Testis (tissue), 2 donors: ENCODE measurements at regions not wholly inside any gene's neighbourhood (a gene's known extent, or its start where the extent isn't known, plus 50 kb on each side); places are given as distances from the start of the nearest gene placed in this dataset.

Experiments used
- DNase-seq: peaks from one replicate; pipeline ENCODE4 v3.0.0-alpha.2; 2019
- H3K27ac ChIP-seq, 2 donors: fragments of 200-600 bp; sonication (generic); one replicate each; pipeline ENCODE4 v1.5.1; 2019
- H3K27me3 ChIP-seq: fragments of 200-600 bp; sonication (generic); one replicate; pipeline ENCODE4 v1.5.1; 2019
- H3K36me3 ChIP-seq: fragments of 200-600 bp; sonication (generic); one replicate; pipeline ENCODE4 v1.5.1; 2017; ENCODE audit warnings: low read depth; ENCODE audit errors: missing control alignments
- H3K4me1 ChIP-seq: fragments of 200-600 bp; sonication (generic); one replicate; pipeline ENCODE4 v1.5.1; 2019
- H3K4me3 ChIP-seq, 2 donors: fragments of 200-600 bp; sonication (generic); one replicate each; pipeline ENCODE4 v1.5.1; 2017 to 2019
- H3K9me3 ChIP-seq: fragments of 200-600 bp; sonication (generic); one replicate; pipeline ENCODE4 v1.5.1; 2017
- POLR2A ChIP-seq: fragments of 450-650 bp; IDR thresholded peaks from one replicate; pipeline ENCODE4 v1.6.1; 2017; ENCODE audit warnings: antibody characterized with exemption, mild to moderate bottlenecking, moderate library complexity
- WGBS, 2 donors: methylation state at CpG; one replicate each; pipeline ENCODE4 v1.1.5; 2018; 5-methylcytosine and 5-hydroxymethylcytosine counted together
- intact Hi-C: fragments of 100-400 bp; cut with DNase I; formaldehyde crosslinking; loops from one replicate; pipeline ENCODE4 v1.15.1; 2023; ENCODE audit warnings: low total_unique reads
- TF ChIP-seq, protein P1 (sequence below), 3 experiments: fragments of 450-650 bp in 2 of 3; fragments of 200-600 bp in 1 of 3; sonication (generic) in 1 of 3; IDR thresholded peaks; one replicate each; pipeline ENCODE4 v1.5.1; 2016 to 2019; ENCODE audit warnings: antibody characterized with exemption in 3 of 3, mild to moderate bottlenecking in 2 of 3, moderate library complexity in 1 of 3

DNA sequence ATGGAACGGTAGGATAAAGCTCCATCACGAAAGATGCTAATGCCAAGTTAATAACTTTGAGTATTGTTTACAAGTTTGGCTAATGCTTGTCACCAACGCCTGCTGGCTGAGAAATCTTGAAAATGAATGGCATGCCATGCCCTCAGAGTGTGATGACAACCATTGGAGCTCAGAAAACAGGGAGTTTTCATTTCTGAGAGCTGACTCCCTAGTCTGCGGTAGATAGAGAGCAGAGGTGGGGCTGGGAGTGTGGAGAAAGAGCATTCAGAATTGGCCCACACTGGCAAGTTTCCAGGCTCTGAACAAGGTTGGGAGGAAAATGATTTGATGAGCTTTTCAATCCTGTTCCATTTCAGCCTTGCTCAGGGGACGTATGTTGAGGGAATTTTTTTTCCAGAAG lies 183.9 kb downstream of the CPEB2 start:
- no peak for DNase-seq
- Histone ChIP-seq H3K4me1 (peaks cover 8% of the 10 kb centered on the region), H3K27me3 (no peaks in the 10 kb centered on the region), H3K27ac (no peak overlapping the region), H3K36me3 (no peaks in the 10 kb centered on the region), H3K4me3 (no peak overlapping the region), H3K9me3 (no peaks in the 10 kb centered on the region)
- intact Hi-C loops = no loop called here
- TF ChIP-seq, protein P1, sequence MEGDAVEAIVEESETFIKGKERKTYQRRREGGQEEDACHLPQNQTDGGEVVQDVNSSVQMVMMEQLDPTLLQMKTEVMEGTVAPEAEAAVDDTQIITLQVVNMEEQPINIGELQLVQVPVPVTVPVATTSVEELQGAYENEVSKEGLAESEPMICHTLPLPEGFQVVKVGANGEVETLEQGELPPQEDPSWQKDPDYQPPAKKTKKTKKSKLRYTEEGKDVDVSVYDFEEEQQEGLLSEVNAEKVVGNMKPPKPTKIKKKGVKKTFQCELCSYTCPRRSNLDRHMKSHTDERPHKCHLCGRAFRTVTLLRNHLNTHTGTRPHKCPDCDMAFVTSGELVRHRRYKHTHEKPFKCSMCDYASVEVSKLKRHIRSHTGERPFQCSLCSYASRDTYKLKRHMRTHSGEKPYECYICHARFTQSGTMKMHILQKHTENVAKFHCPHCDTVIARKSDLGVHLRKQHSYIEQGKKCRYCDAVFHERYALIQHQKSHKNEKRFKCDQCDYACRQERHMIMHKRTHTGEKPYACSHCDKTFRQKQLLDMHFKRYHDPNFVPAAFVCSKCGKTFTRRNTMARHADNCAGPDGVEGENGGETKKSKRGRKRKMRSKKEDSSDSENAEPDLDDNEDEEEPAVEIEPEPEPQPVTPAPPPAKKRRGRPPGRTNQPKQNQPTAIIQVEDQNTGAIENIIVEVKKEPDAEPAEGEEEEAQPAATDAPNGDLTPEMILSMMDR (IDR thresholded peaks at IDR 0.05) = no peak
- no peak for TF ChIP-seq POLR2A
- 57 to 66% methylated on average over 5 of the region's 5 CpGs for WGBS, 2 donors

- no peaks in the 10 kb centered on the region for H3K27me3 ChIP-seq
- H3K4me3 ChIP-seq = no peak overlapping the region
- DNase-seq = no peak
- TF ChIP-seq POLR2A = no peak
- H3K36me3 ChIP-seq = no peaks in the 10 kb centered on the region
- no peaks in the 10 kb centered on the region for H3K9me3 ChIP-seq
- H3K27ac ChIP-seq = no peak overlapping the region
- peaks cover 8% of the 10 kb centered on the region for H3K4me1 ChIP-seq
- intact Hi-C loops = no loop called here
These were observed 184.5 kb downstream of the CPEB2 start for GRCh38 chr4:15186806-15187205.

DNA sequence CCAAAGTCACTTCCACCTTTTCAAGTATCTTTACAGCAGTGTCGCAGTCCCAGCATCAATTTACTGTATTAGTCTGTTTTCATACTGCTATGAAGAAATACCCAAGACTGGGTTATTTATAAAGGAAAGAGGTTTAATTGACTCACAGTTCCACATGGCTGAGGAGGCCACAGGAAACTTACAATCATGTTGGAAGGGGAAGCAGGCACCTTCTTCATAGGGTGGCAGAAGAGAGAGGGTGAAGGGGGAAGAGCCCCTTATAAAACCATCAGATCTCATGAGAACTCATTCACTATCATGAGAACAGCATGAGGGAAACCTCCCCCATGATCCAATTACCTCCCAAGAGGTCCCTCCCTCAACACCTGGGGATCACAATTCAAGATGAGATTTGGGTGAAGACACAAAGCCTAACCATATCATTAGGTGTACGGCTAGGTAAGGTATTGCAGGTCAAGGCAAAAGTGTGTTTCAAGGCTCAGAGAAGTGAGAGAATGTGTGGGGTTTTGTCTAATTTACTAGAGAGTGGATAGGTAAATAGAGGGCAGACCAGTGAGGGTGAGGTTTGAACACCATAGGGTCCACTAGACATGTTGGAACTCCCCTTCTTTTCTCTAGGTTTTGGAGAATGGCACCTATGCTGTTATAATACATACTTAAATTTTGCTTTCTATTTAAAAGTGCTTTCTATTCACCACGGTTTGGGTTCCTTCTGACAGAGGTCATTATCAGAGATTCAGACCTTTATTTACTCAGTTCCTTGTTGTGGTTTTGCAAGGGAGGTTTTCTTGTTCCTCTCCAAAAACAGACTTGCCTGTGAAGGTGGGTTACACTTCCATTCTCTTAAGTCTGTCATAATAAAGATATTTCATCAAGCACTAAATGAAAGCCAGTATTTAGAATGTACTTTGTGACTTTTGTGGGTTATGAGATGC lies 186.6 kb downstream of the CPEB2 start:
- WGBS, 2 donors = 67 to 74% methylated on average over 3 of the region's 3 CpGs
- intact Hi-C loops = no loop called here
- H3K9me3 ChIP-seq = no peaks in the 10 kb centered on the region
- no peak overlapping the region for H3K27ac ChIP-seq
- no peaks in the 10 kb centered on the region for H3K27me3 ChIP-seq
- H3K4me3 ChIP-seq = no peak overlapping the region
- H3K4me1 ChIP-seq = peaks cover 8% of the 10 kb centered on the region
- H3K36me3 ChIP-seq = no peaks in the 10 kb centered on the region
- no peak for TF ChIP-seq POLR2A
- TF ChIP-seq, protein P1 (IDR thresholded peaks at IDR 0.05) = no peak
- DNase-seq = no peak

DNA sequence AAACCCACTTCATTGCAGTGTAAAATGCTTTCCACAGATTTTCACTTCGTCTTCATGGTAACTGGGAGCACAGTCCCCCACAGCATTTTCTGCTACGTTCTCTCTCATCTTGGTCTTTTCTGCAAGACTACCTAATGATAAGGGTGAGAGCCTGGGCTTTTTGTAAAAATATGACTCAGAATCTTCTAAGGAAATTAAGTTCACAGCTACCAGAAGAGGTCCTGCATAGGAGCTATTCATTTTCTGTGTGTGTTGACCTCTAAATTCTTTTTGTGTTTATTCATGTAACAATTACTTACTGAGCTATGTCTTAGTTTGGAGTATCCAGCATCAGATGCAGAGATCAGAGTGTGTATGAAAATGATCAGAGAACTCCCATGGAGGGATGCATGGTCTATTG lies 192.2 kb downstream of the CPEB2 start:
- WGBS, 2 donors = 68 to 76% methylated on average over 2 of the region's 2 CpGs
- Histone ChIP-seq H3K9me3 (no peaks in the 10 kb centered on the region), H3K4me3 (no peak overlapping the region), H3K36me3 (no peaks in the 10 kb centered on the region), H3K27ac (no peak overlapping the region), H3K27me3 (no peaks in the 10 kb centered on the region), H3K4me1 (peaks cover under 1% of the 10 kb centered on the region)
- no peak for DNase-seq
- no peak for TF ChIP-seq POLR2A
- TF ChIP-seq, protein P1 (IDR thresholded peaks at IDR 0.05) = no peak
- intact Hi-C loops = no loop called here

- DNase-seq = no peak
These were observed 194.7 kb downstream of the CPEB2 start for GRCh38 chr4:15197005-15197404.

More at GRCh38 chr4:15197005-15197404, 194.7 kb downstream of the CPEB2 start:
- 33 to 46% methylated on average over 4 of the region's 4 CpGs for WGBS, 2 donors
- Histone ChIP-seq H3K9me3 (no peaks in the 10 kb centered on the region), H3K4me3 (no peak overlapping the region), H3K36me3 (no peaks in the 10 kb centered on the region), H3K4me1 (no peaks in the 10 kb centered on the region), H3K27ac (no peak overlapping the region), H3K27me3 (no peaks in the 10 kb centered on the region)
- TF ChIP-seq, protein P1 (IDR thresholded peaks at IDR 0.05) = no peak
- no peak for TF ChIP-seq POLR2A
- intact Hi-C loops = no loop called here
